ENCODE measurements at regions not wholly inside any gene's neighbourhood (a gene's known extent, or its start where the extent isn't known, plus 50 kb on each side); places are given as distances from the start of the nearest gene placed in this dataset.

GRCh38 chr4:23232987-23233386 lies 540.2 kb downstream of the GBA3 start:
- Histone ChIP-seq H3K4me3 (no peak overlapping the region), H3K27ac (no peak overlapping the region), H3K36me3 (no peaks in the 10 kb centered on the region), H3K9me3 (no peaks in the 10 kb centered on the region), H3K4me1 (no peaks in the 10 kb centered on the region), H3K27me3 (no peaks in the 10 kb centered on the region)
- intact Hi-C loops (cut with DNase I) = no loop called here
- TF ChIP-seq, protein P1, sequence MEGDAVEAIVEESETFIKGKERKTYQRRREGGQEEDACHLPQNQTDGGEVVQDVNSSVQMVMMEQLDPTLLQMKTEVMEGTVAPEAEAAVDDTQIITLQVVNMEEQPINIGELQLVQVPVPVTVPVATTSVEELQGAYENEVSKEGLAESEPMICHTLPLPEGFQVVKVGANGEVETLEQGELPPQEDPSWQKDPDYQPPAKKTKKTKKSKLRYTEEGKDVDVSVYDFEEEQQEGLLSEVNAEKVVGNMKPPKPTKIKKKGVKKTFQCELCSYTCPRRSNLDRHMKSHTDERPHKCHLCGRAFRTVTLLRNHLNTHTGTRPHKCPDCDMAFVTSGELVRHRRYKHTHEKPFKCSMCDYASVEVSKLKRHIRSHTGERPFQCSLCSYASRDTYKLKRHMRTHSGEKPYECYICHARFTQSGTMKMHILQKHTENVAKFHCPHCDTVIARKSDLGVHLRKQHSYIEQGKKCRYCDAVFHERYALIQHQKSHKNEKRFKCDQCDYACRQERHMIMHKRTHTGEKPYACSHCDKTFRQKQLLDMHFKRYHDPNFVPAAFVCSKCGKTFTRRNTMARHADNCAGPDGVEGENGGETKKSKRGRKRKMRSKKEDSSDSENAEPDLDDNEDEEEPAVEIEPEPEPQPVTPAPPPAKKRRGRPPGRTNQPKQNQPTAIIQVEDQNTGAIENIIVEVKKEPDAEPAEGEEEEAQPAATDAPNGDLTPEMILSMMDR (IDR thresholded peaks at IDR 0.05) = no peak
- DNase-seq (ENCODE audit: low spot score in 2 of 2) = no peak

DNA sequence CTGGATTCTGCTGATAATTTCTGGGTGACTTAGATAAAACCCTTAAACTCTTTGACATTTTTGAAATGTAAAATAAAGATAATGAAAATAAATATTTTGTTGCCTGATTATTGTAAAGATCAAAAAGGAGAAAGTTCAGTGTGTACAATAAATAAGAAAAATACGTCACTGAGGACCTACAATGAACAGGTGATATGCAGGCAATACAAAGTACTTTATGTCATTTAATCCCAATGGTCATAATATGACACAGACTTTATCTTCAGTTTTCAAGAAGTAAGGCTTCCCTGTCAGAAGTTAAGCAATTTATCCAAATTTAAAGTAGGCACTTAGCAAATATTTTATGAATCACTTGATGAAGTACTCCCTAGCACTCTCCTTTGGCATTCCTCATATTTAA lies 532.8 kb downstream of the GBA3 start:
- TF ChIP-seq, protein P1 (IDR thresholded peaks at IDR 0.05) = no peak
- no peak overlapping the region for H3K27ac ChIP-seq
- H3K36me3 ChIP-seq = no peaks in the 10 kb centered on the region
- DNase-seq (ENCODE audit: low spot score in 2 of 2) = no peak
- no peaks in the 10 kb centered on the region for H3K27me3 ChIP-seq
- no peaks in the 10 kb centered on the region for H3K4me1 ChIP-seq
- H3K4me3 ChIP-seq = no peak overlapping the region
- intact Hi-C loops (cut with DNase I) = no loop called here
- H3K9me3 ChIP-seq = no peaks in the 10 kb centered on the region

DNA sequence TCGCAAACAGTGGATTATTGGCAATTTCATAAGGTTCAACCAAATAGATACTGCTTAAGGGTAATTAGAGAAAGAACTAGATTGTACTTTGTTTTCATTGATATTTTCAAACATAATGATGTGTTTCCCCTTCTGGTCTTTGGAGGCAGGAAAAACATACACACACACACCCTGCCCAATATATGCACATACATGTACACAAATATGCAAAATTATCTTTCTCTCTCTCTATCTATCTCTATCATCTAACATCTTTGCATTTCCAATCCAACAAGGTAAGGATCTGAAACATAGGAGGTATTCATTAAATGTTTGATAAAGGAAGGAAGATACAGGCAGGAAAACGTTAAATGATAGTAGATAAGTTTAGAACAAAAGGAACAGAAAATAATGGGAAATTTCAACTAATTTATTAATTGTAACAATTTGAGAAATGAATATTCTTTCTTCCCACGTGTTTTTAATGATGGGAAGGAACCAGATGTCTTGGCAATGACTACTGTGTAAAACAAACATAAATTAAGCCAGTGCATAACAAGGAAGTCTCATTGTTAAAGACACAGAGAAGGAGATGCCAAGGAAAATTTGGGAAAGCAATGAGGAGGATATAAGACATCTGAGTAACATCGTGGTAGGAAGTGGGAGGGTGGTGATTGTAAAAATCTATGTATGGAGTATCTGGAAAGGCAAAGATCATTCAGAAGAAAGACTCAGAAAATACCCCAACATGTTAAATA lies 532.1 kb downstream of the GBA3 start:
- H3K9me3 ChIP-seq = no peaks in the 10 kb centered on the region
- H3K36me3 ChIP-seq = no peaks in the 10 kb centered on the region
- intact Hi-C loops (cut with DNase I) = no loop called here
- DNase-seq (ENCODE audit: low spot score in 2 of 2) = no peak
- no peak overlapping the region for H3K4me3 ChIP-seq
- TF ChIP-seq, protein P1 (IDR thresholded peaks at IDR 0.05) = no peak
- no peak overlapping the region for H3K27ac ChIP-seq
- H3K27me3 ChIP-seq = no peaks in the 10 kb centered on the region
- no peaks in the 10 kb centered on the region for H3K4me1 ChIP-seq

GRCh38 chr4:23220911-23221310 lies 528.2 kb downstream of the GBA3 start:
- H3K4me3 ChIP-seq = no peak overlapping the region
- H3K27me3 ChIP-seq = no peaks in the 10 kb centered on the region
- no peaks in the 10 kb centered on the region for H3K4me1 ChIP-seq
- H3K36me3 ChIP-seq = no peaks in the 10 kb centered on the region
- intact Hi-C loops (cut with DNase I) = no loop called here
- TF ChIP-seq, protein P1 (IDR thresholded peaks at IDR 0.05) = no peak
- DNase-seq (ENCODE audit: low spot score in 2 of 2) = no peak
- no peak overlapping the region for H3K27ac ChIP-seq
- no peaks in the 10 kb centered on the region for H3K9me3 ChIP-seq

GRCh38 chr4:23219779-23220408 lies 527.2 kb downstream of the GBA3 start:
- no peak overlapping the region for H3K27ac ChIP-seq
- no peaks in the 10 kb centered on the region for H3K4me1 ChIP-seq
- TF ChIP-seq, protein P1 (IDR thresholded peaks at IDR 0.05) = no peak
- H3K9me3 ChIP-seq = no peaks in the 10 kb centered on the region
- no peaks in the 10 kb centered on the region for H3K27me3 ChIP-seq
- H3K36me3 ChIP-seq = no peaks in the 10 kb centered on the region
- intact Hi-C loops (cut with DNase I) = no loop called here
- H3K4me3 ChIP-seq = no peak overlapping the region
- DNase-seq (ENCODE audit: low spot score in 2 of 2) = no peak
